GM12872 (cell line): ENCODE measurements at regions not wholly inside any gene's neighbourhood (a gene's known extent, or its start where the extent isn't known, plus 50 kb on each side); places are given as distances from the start of the nearest gene placed in this dataset.

Source experiments
- TF ChIP-seq, protein P1 (sequence below): IDR thresholded peaks from 3 replicates; pipeline ENCODE4 v1.5.1; 2011; ENCODE audit warnings: low read depth, mild to moderate bottlenecking, low read length, moderate library complexity; ENCODE audit not compliant: insufficient read depth

DNA sequence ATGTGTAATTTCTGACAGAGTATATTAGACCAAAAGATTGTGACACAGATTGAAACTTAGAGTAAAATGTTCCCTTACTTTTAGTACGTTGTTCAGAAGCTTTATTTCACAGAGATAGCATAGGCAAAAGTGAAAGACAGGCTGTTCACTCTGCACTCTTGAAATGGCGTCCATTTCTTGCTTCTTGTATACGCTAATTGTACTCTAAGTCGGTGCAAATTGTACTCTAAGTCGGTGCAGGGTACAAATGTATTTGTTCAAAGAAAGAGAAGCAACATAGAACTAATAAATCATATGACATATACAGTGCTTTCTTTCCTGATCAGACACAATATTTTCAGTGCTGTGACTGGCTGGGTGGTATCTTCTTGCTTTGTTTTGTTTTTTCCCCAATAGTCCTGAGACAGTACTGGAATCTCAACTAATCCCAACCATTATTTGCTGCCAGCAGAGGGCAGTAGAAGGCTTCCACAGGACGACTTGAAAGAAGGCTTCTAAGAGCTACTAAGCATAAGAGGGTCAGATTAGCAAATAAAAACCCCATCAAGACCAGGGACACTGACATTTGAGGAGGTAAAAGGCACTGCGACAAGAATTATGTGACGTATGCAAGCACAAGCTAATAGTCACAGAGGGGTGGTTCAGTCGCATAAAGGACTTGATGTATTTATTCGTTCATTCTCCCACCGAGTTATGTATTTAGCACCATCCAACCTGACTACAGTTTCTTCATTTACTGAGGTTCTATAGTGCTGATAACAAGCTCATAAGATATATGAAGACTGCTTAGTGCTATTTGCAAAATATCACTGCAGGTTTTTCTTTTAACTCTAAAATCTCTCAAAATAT lies 831.8 kb downstream of the TAF11L14 start:
- TF ChIP-seq, protein P1, sequence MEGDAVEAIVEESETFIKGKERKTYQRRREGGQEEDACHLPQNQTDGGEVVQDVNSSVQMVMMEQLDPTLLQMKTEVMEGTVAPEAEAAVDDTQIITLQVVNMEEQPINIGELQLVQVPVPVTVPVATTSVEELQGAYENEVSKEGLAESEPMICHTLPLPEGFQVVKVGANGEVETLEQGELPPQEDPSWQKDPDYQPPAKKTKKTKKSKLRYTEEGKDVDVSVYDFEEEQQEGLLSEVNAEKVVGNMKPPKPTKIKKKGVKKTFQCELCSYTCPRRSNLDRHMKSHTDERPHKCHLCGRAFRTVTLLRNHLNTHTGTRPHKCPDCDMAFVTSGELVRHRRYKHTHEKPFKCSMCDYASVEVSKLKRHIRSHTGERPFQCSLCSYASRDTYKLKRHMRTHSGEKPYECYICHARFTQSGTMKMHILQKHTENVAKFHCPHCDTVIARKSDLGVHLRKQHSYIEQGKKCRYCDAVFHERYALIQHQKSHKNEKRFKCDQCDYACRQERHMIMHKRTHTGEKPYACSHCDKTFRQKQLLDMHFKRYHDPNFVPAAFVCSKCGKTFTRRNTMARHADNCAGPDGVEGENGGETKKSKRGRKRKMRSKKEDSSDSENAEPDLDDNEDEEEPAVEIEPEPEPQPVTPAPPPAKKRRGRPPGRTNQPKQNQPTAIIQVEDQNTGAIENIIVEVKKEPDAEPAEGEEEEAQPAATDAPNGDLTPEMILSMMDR = peak; percentile 66

DNA sequence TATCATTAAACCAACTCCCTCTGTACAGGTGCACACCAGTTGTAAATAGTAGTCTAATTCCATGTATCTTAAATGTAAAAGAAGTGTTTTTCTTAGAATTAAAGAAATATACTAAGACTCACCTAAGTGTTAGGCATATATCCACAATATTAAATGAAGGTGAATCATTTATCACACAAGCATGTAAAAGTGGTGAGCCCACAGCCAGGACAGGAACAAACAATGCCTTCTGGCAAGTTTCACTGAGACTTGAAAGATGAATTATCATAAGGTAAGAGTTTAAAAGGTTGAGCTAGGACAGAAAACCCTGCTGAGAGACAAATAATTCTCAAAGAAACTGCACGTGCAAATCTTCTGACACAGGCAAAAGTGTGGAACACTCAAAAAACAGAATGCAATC lies 832.5 kb downstream of the TAF11L14 start:
- TF ChIP-seq, protein P1 = no peak

DNA sequence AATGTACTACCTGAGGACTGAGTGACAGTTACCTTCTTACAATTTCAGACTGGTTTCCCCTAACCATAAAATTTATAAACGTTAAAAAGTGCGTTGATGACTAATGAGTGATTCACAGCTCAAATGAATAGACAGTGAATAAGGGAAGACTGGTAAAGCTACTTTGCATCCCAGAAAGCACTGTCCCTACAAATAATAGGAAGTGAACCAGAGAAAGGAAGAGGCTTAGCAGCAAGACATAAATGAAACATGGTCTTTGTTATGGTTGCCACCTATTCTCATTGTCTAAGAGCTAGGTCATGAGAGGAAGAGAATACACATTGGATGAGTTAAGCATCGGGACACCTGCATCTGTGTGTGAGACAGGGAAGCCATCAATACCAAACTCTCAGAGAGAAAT lies 849.2 kb downstream of the TAF11L14 start:
- TF ChIP-seq, protein P1 = no peak

DNA sequence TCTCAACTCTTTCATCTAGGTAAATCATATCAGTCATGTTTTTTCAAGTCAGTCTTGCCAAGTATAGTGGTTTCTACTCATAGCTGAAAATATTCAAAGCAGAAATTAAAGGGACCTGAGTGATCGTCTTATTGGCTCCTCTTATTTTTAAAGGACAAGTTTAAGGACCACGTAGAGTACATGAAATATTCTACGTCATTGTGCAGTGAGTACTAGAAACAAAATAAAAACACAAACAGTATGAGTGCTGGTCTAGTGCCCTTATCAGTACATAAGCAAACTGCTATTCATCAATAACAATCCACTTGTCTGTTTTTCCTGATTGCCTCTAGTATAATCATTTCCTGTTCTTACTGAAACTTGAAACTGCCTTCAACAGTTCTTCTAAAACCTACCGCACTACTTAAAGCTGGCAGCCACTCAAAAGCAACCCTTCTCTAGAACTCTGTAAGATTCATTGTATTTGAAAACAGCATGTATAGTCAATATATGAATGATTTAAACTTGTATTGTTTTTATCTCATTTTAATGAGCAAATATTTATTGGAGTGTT lies 853.7 kb downstream of the TAF11L14 start:
- TF ChIP-seq, protein P1 = no peak

DNA sequence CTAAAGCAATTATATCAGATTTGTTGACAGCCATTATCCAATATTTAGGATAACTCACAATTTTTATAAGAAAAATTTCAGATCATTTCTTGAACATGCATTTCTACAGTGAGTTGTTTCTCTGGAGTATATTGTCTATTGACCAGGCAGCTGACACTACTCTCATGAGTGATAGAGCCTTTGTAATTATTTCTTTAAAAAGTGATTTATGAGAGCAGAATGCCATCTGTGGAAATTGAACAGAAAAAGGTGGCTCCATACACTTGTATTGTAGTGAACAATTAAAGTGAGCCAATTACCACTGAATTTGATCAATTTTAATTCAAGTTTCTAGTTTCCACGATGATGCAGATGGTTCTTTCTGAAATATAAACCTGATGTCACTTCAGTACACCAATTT lies 855.4 kb downstream of the TAF11L14 start:
- TF ChIP-seq, protein P1 = no peak

DNA sequence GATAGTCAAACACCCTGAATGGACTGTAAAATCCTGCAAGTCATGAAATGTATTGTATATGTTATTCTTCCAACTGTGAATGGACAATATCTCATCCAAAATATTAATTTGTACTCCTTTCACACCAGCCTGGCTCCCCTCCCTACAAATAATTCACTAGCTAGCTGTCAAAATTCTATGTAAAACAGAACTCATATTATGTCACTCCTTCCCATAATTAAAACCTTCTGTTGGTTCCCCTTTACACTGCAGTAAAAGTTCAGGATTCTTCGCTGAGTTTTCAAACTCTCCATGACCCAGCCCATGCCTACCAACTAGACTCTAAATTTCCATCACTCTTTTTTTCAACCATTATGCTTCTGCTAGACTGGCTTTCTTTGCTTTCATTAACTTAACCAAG lies 857.1 kb downstream of the TAF11L14 start:
- TF ChIP-seq, protein P1 = no peak

DNA sequence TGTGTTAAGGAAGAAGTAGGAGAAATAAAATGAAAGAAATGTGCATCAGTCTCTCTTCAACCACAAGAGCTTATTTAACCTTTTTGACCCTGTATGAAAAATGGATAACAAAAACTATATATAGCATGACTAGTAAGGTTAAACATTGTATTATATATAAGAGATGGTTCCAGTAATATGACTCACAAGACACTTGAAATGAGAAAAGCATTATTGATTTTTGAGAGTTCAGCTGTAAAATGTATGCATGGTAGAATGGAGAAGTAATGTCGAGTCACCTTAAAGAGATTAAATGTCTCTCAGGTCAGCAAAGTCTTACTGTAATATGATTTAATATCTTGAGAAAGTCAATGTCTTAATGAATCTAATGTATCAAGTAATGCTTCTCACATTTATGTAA lies 860.9 kb downstream of the TAF11L14 start:
- TF ChIP-seq, protein P1 = no peak
